Panc1 (cell line): ENCODE measurements at regions not wholly inside any gene's neighbourhood (a gene's known extent, or its start where the extent isn't known, plus 50 kb on each side); places are given as distances from the start of the nearest gene placed in this dataset.

ENCODE experiments used
- ATAC-seq: fragments of 200-7000 bp; cut with Tn5 transposase; 2 replicates; pipeline ENCODE4 v1.9.1; 2020; ENCODE audit warnings: mild to moderate bottlenecking, moderate library complexity
- BruUV-seq: library from RNA; stranded (reverse); fragments of 400-500 nt; replicated peaks from 2 replicates; lab custom pipeline; 2021; lab: Mats Ljungman, UMichigan
- CTCF ChIA-PET: fragments of 300-600 bp; sonication (Branson Sonifier 250); formaldehyde crosslinking; loops from one replicate; lab custom pipeline; 2022; ENCODE audit warnings: antibody characterized with exemption; lab: Charles Lee
- POLR2A ChIA-PET: fragments of 300-600 bp; sonication (Branson Sonifier 250); formaldehyde crosslinking; loops from one replicate; lab custom pipeline; 2022; ENCODE audit warnings: antibody characterized with exemption; lab: Charles Lee
- DNase-seq: peaks from one replicate; pipeline ENCODE4 v3.0.0-alpha.2; 2010; ENCODE audit warnings: low read depth, low spot score
- H3K27ac ChIP-seq: 2 replicates; pipeline ENCODE4 v1.5.1; 2011; ENCODE audit warnings: mild to moderate bottlenecking, low read length, inconsistent platforms
- H3K27me3 ChIP-seq: fragments of 200-500 bp; sonication (Bioruptor generic); 2 replicates; pipeline ENCODE4 v1.6.0; 2014; ENCODE audit warnings: low read length, inconsistent platforms; ENCODE audit not compliant: control insufficient read depth, insufficient read depth
- H3K36me3 ChIP-seq: fragments of 200-500 bp; sonication (Bioruptor generic); 2 replicates; pipeline ENCODE4 v1.5.1; 2014; ENCODE audit warnings: inconsistent platforms, mild to moderate bottlenecking, low read length, moderate library complexity; ENCODE audit not compliant: control insufficient read depth, insufficient read depth
- H3K4me1 ChIP-seq: 2 replicates; pipeline ENCODE4 v1.5.1; 2011; ENCODE audit warnings: inconsistent platforms, mild to moderate bottlenecking, low read length, moderate library complexity; ENCODE audit not compliant: control insufficient read depth, insufficient read depth
- H3K4me3 ChIP-seq, 2 experiments: 2 replicates each; pipeline ENCODE4 v1.5.1; 2011 to 2012; ENCODE audit warnings: low read depth in 2 of 2, low read length in 2 of 2, mild to moderate bottlenecking in 2 of 2, inconsistent platforms in 1 of 2, moderate library complexity in 1 of 2
- H3K9me3 ChIP-seq: fragments of 200-500 bp; sonication (Bioruptor generic); 2 replicates; pipeline ENCODE4 v1.5.1; 2014; ENCODE audit warnings: low read depth, mild to moderate bottlenecking, inconsistent platforms, low read length, moderate library complexity; ENCODE audit not compliant: control insufficient read depth, insufficient read depth
- CTCF ChIP-seq: fragments of 450-650 bp; IDR thresholded peaks from 2 replicates; pipeline ENCODE4 v1.5.1; 2017; ENCODE audit warnings: mild to moderate bottlenecking
- POLR2AphosphoS5 ChIP-seq: IDR thresholded peaks from 2 replicates; pipeline ENCODE4 v1.6.1; 2012; ENCODE audit warnings: mild to moderate bottlenecking, low read depth, low read length, moderate library complexity
- REST ChIP-seq, 2 experiments: IDR thresholded peaks; 2 replicates each; pipeline ENCODE4 v1.6.1; 2011 to 2012; ENCODE audit warnings: low read depth in 2 of 2, control low read depth in 1 of 2, low read length in 1 of 2, mild to moderate bottlenecking in 1 of 2, moderate library complexity in 1 of 2; ENCODE audit not compliant: insufficient read depth in 1 of 2
- SIN3A ChIP-seq: IDR thresholded peaks from 2 replicates; pipeline ENCODE4 v1.6.1; 2012; ENCODE audit warnings: low read depth, mild to moderate bottlenecking, low read length, moderate library complexity, borderline replicate concordance; ENCODE audit not compliant: insufficient read depth
- TCF7L2 ChIP-seq: IDR thresholded peaks from 2 replicates; pipeline ENCODE4 v1.6.1; 2011; ENCODE audit warnings: mild to moderate bottlenecking, low read depth, low read length, inconsistent platforms
- in situ Hi-C: cut with HindIII; loops from 2 replicates; pipeline ENCODE4 v1.10.0; 2016; ENCODE audit warnings: low sequenced_read_pairs, low pct_unique_long_range_greater_than_20kb
- intact Hi-C: fragments of 100-400 bp; cut with micrococcal nuclease; formaldehyde crosslinking; loops from one replicate; pipeline ENCODE4 v1.10.0; 2022; ENCODE audit not compliant: unreplicated experiment

DNA sequence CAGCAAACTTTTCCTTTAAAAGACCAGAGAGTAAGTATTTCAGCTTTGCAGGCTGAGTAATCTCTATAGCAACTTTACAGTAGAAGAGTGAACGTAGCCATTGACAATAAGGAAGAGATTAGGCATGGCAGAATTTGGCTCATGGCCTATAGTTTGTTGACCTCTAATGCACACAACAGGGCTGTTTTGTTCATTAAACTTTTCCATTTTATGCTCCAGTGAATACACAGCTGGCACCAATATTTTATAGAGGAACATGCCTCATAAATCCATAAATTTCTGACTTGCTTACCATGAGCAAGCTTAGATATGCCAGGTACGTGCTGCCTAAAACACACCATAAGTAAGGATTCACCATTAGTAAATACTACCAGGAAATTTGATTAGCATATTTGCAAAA is 609.0 kb upstream of the STXBP6 start:
- no peaks in the 10 kb centered on the region for H3K4me1 ChIP-seq
- CTCF ChIA-PET: no interaction called here
- no TSS peak for BruUV-seq
- DNase-seq: no peak
- no peaks in the 10 kb centered on the region for H3K9me3 ChIP-seq
- POLR2A ChIA-PET: no interaction called here
- intact Hi-C loops: no loop called here
- no peak overlapping the region for H3K27ac ChIP-seq
- no peak for ATAC-seq
- TF ChIP-seq CTCF (no peak), POLR2AphosphoS5 (no peak), TCF7L2 (no peak), SIN3A (no peak), REST (IDR thresholded peaks at IDR 0.05; ENCODE audit: insufficient read depth in 1 of 2, low read depth in 2 of 2, low read length in 1 of 2) (no peak)
- H3K27me3 ChIP-seq: no peaks in the 10 kb centered on the region
- no peaks in the 10 kb centered on the region for H3K36me3 ChIP-seq
- in situ Hi-C loops: no loop called here
- H3K4me3 ChIP-seq: no peak overlapping the region

- Histone ChIP-seq H3K4me3 (no peak overlapping the region), H3K27ac (no peak overlapping the region), H3K27me3 (no peaks in the 10 kb centered on the region), H3K9me3 (no peaks in the 10 kb centered on the region), H3K4me1 (no peaks in the 10 kb centered on the region), H3K36me3 (no peaks in the 10 kb centered on the region)
- in situ Hi-C loops: no loop called here
- no TSS peak for BruUV-seq
- CTCF ChIA-PET: no interaction called here
- DNase-seq (no peak), ATAC-seq (no peak)
- TF ChIP-seq CTCF: no peak
- TF ChIP-seq REST (IDR thresholded peaks at IDR 0.05; ENCODE audit: insufficient read depth in 1 of 2, low read depth in 2 of 2, low read length in 1 of 2): no peak
- no peak for TF ChIP-seq POLR2AphosphoS5
- intact Hi-C loops: no loop called here
- POLR2A ChIA-PET: no interaction called here
Observed at GRCh38 chr14:25630447-25630846, 580.5 kb upstream of the STXBP6 start.
